AG09319 (cell line): ENCODE measurements at regions not wholly inside any gene's neighbourhood (a gene's known extent, or its start where the extent isn't known, plus 50 kb on each side); places are given as distances from the start of the nearest gene placed in this dataset.
"Not testable (repeated sequence)": the region's sequence is repeated elsewhere in the genome, so short reads cannot be mapped to it uniquely, and the experiment has no call there.

ENCODE experiments used
- DNase-seq: peaks from one replicate; pipeline ENCODE4 v3.0.0-alpha.2; 2010; ENCODE audit warnings: low read depth; ENCODE audit errors: extremely low read depth
- TF ChIP-seq, protein P1 (sequence below): IDR thresholded peaks from 2 replicates; pipeline ENCODE4 v1.5.1; 2011; ENCODE audit warnings: low read depth, mild to moderate bottlenecking, inconsistent platforms, low read length, moderate library complexity

DNA sequence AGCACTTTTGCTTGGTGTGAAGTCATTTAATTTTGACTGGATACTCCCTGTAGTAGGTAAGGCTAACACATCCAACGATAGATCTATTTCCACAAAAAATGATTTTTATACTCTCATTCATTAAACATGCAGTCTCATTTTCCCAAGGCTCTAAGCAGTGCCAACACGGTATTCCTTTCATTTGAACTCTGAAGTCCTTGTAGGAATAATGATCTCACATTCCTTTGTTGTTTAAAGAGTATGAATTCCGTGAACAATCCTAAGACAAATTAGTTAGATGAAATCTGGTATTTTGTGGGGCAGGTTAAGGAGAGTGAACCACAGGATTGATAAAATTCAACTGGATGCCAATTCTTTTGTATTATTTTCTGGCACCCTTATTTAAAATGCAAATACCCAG lies 66.6 kb downstream of the LACC1 start:
- TF ChIP-seq, protein P1, sequence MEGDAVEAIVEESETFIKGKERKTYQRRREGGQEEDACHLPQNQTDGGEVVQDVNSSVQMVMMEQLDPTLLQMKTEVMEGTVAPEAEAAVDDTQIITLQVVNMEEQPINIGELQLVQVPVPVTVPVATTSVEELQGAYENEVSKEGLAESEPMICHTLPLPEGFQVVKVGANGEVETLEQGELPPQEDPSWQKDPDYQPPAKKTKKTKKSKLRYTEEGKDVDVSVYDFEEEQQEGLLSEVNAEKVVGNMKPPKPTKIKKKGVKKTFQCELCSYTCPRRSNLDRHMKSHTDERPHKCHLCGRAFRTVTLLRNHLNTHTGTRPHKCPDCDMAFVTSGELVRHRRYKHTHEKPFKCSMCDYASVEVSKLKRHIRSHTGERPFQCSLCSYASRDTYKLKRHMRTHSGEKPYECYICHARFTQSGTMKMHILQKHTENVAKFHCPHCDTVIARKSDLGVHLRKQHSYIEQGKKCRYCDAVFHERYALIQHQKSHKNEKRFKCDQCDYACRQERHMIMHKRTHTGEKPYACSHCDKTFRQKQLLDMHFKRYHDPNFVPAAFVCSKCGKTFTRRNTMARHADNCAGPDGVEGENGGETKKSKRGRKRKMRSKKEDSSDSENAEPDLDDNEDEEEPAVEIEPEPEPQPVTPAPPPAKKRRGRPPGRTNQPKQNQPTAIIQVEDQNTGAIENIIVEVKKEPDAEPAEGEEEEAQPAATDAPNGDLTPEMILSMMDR, result no peak
- no peak for DNase-seq

GRCh38 chr13:43947897-43948458 lies 68.3 kb downstream of the LACC1 start:
- TF ChIP-seq, protein P1, result no peak
- DNase-seq, result no peak

GRCh38 chr13:43953370-43953769 lies 73.7 kb downstream of the LACC1 start:
- TF ChIP-seq, protein P1, result no peak
- DNase-seq, result no peak

GRCh38 chr13:43956975-43957374 lies 77.3 kb downstream of the LACC1 start:
- DNase-seq, result not testable (repeated sequence)

- TF ChIP-seq, protein P1, result no peak
These were observed 79.6 kb downstream of the LACC1 start for GRCh38 chr13:43959291-43959690.

DNA sequence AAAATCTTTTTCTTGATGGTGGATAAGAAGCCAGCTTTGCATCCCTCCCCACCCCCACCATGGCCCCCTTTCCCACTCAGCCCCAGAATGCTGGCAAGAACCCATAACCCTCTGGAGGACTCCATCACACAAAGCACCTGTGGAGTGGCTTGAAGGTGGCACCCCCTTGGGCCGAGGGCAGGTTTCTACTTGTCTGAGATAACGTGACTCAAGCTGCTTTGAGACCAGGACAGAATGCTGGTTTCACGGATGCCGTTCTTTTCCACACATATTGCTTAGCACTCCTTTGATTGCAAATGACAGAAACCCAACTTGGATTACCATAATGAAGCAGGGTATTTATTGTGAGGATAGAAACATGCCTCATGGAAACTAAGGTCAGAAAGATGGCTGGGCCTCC lies 82.2 kb downstream of the LACC1 start:
- TF ChIP-seq, protein P1, result no peak
- DNase-seq, result no peak

More at GRCh38 chr13:43959291-43959690, 79.6 kb downstream of the LACC1 start:
- DNase-seq, result no peak

DNA sequence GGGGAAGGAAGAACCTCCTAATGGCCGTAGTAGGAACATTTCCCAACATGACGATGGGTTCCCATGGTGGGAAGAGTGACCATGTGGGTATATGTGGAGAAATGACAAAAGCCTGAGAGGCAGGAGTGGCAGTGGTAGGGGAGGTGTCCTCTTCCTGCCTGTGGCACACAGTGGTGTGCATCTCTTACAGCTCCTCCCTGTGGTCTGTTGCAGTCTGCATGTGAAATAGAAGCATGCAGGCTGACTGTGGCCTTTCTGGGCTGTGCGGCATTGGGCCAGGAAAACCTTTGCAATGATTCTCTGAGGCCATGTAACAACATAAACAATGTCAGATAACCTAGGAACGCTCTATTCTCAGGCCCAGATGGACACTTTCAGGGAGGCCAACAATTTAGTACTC lies 84.0 kb downstream of the LACC1 start:
- TF ChIP-seq, protein P1, result no peak
- no peak for DNase-seq
